PC-9 (cell line): ENCODE measurements at regions not wholly inside any gene's neighbourhood (a gene's known extent, or its start where the extent isn't known, plus 50 kb on each side); places are given as distances from the start of the nearest gene placed in this dataset.
A peak's percentile ranks its signal among the peaks of the same experiment; 100 is the strongest.
"Not testable (repeated sequence)": the region's sequence is repeated elsewhere in the genome, so short reads cannot be mapped to it uniquely, and the experiment has no call there.

Experiments used
- BruUV-seq: library from RNA; stranded (reverse); fragments of 400-500 nt; replicated peaks from 2 replicates; lab custom pipeline; 2021; lab: Mats Ljungman, UMichigan
- CTCF ChIA-PET: fragments of 300-600 bp; sonication (Branson Sonifier 250); formaldehyde crosslinking; loops from one replicate; lab custom pipeline; 2022; ENCODE audit warnings: antibody characterized with exemption; lab: Charles Lee
- POLR2A ChIA-PET: fragments of 300-600 bp; sonication (Branson Sonifier 250); formaldehyde crosslinking; loops from one replicate; lab custom pipeline; 2022; ENCODE audit warnings: antibody characterized with exemption; ENCODE audit not compliant: unreplicated experiment; lab: Charles Lee
- DNase-seq, 2 experiments: peaks; one replicate each; pipeline versions ENCODE4 v3.0.0 to v3.0.0-alpha.2; 2015 to 2022; ENCODE audit warnings: mixed read lengths in 1 of 2
- H2AFZ ChIP-seq: fragments of 200-600 bp; sonication (generic); 2 replicates; pipeline ENCODE4 v1.8.1; 2017; ENCODE audit warnings: antibody characterized with exemption
- H3F3A ChIP-seq: fragments of 200-600 bp; sonication (generic); 2 replicates; pipeline ENCODE4 v1.8.1; 2017; ENCODE audit warnings: antibody characterized with exemption, mild to moderate bottlenecking, low read depth; ENCODE audit not compliant: insufficient read depth
- H3K27ac ChIP-seq: fragments of 200-600 bp; sonication (generic); 2 replicates; pipeline ENCODE4 v1.6.1; 2016; ENCODE audit warnings: mixed run types
- H3K27me3 ChIP-seq: fragments of 200-600 bp; sonication (generic); 2 replicates; pipeline ENCODE4 v1.6.1; 2016; ENCODE audit warnings: low read depth, mixed run types; ENCODE audit not compliant: insufficient read depth
- H3K36me3 ChIP-seq: fragments of 200-600 bp; sonication (generic); 2 replicates; pipeline ENCODE4 v1.6.1; 2016; ENCODE audit warnings: low read depth, mixed run types
- H3K4me1 ChIP-seq: fragments of 200-600 bp; sonication (generic); replicated peaks from 2 replicates; pipeline ENCODE4 v1.6.1; 2016; ENCODE audit warnings: mixed run types; ENCODE audit not compliant: insufficient read depth
- H3K4me2 ChIP-seq: fragments of 200-600 bp; sonication (generic); 2 replicates; pipeline ENCODE4 v1.6.1; 2017; ENCODE audit warnings: mixed run types
- H3K4me3 ChIP-seq: fragments of 200-600 bp; sonication (generic); 2 replicates; pipeline ENCODE4 v1.6.1; 2016; ENCODE audit warnings: mixed run types
- H3K79me2 ChIP-seq: fragments of 200-600 bp; sonication (generic); 2 replicates; pipeline ENCODE4 v1.6.1; 2017; ENCODE audit warnings: low read depth, mixed run types
- H3K9me2 ChIP-seq: fragments of 200-600 bp; sonication (generic); 2 replicates; pipeline ENCODE4 v1.8.1; 2017; ENCODE audit warnings: mild to moderate bottlenecking; ENCODE audit not compliant: insufficient read depth
- H3K9me3 ChIP-seq: fragments of 200-600 bp; sonication (generic); 2 replicates; pipeline ENCODE4 v1.8.1; 2016; ENCODE audit warnings: low read depth; ENCODE audit not compliant: insufficient read depth
- H4K20me1 ChIP-seq: fragments of 200-600 bp; sonication (generic); 2 replicates; pipeline ENCODE4 v1.8.1; 2017; ENCODE audit not compliant: insufficient read depth
- EZH2 ChIP-seq: fragments of 200-600 bp; sonication (generic); IDR thresholded peaks from 2 replicates; pipeline ENCODE4 v1.8.0; 2017; ENCODE audit warnings: antibody characterized with exemption, low read depth
- intact Hi-C: fragments of 100-400 bp; cut with micrococcal nuclease; formaldehyde crosslinking; loops from one replicate; pipeline ENCODE4 v1.10.0; 2022; ENCODE audit not compliant: unreplicated experiment
- TF ChIP-seq, protein P1 (sequence below): fragments of 200-600 bp; sonication (generic); conservative IDR thresholded peaks from 2 replicates; pipeline ENCODE4 v1.6.1; 2017; ENCODE audit warnings: mixed run types, antibody characterized with exemption, mild to moderate bottlenecking, moderate library complexity

DNA sequence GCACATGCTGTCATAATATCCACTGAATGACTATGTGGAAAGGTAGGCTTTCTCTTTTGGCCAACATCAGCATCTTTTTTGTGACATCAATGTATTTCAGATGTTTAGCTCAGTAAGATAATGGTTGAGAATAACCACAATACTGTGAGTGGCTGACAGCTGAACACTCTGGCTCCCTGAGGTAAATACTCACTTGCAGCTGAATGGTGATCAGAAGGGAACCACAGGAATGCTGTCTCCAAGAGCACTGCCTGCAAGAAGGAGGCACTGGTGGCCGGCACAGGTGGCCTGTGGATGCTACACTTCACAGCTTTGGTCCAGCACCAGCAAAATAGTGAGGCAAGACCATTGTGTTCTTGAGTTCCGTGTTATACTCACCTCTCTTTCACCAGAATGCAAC lies 118.7 kb upstream of the PPM1J start:
- Histone ChIP-seq H3K27ac (no peak overlapping the region), H3K4me3 (no peak overlapping the region), H3K4me2 (no peak overlapping the region), H3F3A (peaks cover 15% of the 10 kb centered on the region; the same call in 1 of the 2 replicates), H2AFZ (no peak overlapping the region), H3K27me3 (no peaks in the 10 kb centered on the region), H3K79me2 (no peaks in the 10 kb centered on the region), H4K20me1 (no peaks in the 10 kb centered on the region), H3K36me3 (no peaks in the 10 kb centered on the region), H3K9me2 (no peaks in the 10 kb centered on the region), H3K9me3 (no peaks in the 10 kb centered on the region), H3K4me1 (peaks cover 26% of the 10 kb centered on the region)
- intact Hi-C loops, result no loop called here
- CTCF ChIA-PET, result interaction anchor here (0.6 kb wide), 1 partner anchor 844 kb away, joined by 5 read pairs; no protein-coding TSS in a partner anchor
- no peak for DNase-seq
- TF ChIP-seq, protein P1, sequence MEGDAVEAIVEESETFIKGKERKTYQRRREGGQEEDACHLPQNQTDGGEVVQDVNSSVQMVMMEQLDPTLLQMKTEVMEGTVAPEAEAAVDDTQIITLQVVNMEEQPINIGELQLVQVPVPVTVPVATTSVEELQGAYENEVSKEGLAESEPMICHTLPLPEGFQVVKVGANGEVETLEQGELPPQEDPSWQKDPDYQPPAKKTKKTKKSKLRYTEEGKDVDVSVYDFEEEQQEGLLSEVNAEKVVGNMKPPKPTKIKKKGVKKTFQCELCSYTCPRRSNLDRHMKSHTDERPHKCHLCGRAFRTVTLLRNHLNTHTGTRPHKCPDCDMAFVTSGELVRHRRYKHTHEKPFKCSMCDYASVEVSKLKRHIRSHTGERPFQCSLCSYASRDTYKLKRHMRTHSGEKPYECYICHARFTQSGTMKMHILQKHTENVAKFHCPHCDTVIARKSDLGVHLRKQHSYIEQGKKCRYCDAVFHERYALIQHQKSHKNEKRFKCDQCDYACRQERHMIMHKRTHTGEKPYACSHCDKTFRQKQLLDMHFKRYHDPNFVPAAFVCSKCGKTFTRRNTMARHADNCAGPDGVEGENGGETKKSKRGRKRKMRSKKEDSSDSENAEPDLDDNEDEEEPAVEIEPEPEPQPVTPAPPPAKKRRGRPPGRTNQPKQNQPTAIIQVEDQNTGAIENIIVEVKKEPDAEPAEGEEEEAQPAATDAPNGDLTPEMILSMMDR, result no peak
- TF ChIP-seq EZH2, result no peak
- BruUV-seq, result no TSS peak
- POLR2A ChIA-PET, result interaction anchor here (0.5 to 0.7 kb wide), 3 partner anchors 33 to 209 kb away, joined by 3 to 9 read pairs (median 4); no protein-coding TSS in a partner anchor

DNA sequence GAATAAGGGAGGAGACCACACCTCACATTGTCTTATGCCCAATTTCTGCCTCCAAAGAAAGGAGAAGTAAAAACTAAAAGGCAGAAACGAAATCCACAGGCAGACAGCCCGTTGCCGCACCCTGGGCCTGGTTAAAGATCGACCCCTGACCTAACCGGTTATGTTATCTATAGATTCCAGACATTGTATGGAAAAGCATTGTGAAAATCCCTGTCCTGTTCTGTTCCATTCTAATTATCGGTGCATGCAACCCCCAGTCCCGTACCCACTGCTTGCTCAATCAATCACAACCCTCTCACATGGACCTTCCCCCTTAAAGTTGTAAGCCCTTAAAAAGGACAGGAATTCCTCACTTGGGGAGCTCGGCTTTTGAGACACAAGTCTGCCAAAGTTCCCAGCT lies 117.1 kb upstream of the PPM1J start:
- Histone ChIP-seq H3F3A (peaks cover 12% of the 10 kb centered on the region; the same call in 1 of the 2 replicates), H3K4me1 (peaks cover 19% of the 10 kb centered on the region)
- H2AFZ ChIP-seq, BruUV-seq, H3K4me3 ChIP-seq, H4K20me1 ChIP-seq, H3K9me2 ChIP-seq, intact Hi-C loops, POLR2A ChIA-PET, H3K27me3 ChIP-seq, H3K27ac ChIP-seq, H3K4me2 ChIP-seq, H3K9me3 ChIP-seq, DNase-seq, H3K79me2 ChIP-seq, H3K36me3 ChIP-seq: not testable (repeated sequence)
- CTCF ChIA-PET, result interaction anchor here (0.6 kb wide), 2 partner anchors 105 to 210 kb away, joined by 3 to 4 read pairs; no protein-coding TSS in a partner anchor

DNA sequence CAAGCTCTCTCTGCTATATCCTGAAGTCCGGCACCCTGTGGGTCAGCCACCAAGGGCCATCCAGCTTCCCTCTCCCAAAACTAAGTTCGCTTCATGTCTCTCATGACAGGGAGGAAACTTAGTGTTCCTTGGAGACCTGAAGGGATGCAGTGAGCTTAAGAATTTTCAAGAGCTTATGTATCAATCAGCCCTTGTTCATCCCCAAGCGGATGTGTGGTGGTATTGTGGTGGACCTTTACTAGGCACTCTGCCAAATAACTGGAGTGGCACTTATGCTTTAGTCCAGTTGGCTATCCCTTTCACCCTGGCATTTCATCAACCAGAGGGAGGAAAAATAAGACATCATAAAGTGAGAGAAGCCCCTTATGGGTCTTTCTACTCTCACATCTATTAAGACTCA lies 114.6 kb upstream of the PPM1J start:
- H3K36me3 ChIP-seq, H3K27me3 ChIP-seq, H3F3A ChIP-seq, H3K4me3 ChIP-seq, BruUV-seq, H3K4me1 ChIP-seq, H3K79me2 ChIP-seq, H3K27ac ChIP-seq, H2AFZ ChIP-seq, H3K4me2 ChIP-seq, H4K20me1 ChIP-seq, CTCF ChIA-PET, POLR2A ChIA-PET, H3K9me3 ChIP-seq, intact Hi-C loops, DNase-seq, H3K9me2 ChIP-seq: not testable (repeated sequence)

DNA sequence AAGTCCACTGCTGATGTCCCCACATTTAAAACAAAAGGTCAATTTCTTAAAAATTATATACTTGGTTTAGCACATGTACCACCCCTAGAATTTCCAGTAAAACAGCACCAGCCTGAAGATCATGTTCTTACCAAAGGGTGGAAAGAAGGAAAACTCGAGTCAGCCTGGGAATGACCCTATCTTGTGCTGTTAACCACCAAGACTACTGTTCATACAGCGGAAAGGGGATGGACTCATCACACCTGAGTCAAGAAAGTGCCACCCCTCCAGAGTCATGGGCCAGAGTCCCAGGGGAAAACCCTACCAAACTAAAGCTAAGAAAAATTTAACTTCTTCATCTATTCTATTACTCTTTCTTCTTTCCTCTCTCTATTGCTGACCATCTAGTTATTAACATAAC lies 113.6 kb upstream of the PPM1J start:
- Histone ChIP-seq H3F3A (no peaks in the 10 kb centered on the region), H4K20me1 (no peaks in the 10 kb centered on the region), H3K9me2 (no peaks in the 10 kb centered on the region), H3K27ac (no peak overlapping the region), H2AFZ (no peak overlapping the region), H3K9me3 (no peaks in the 10 kb centered on the region), H3K4me2 (no peak overlapping the region), H3K79me2 (no peaks in the 10 kb centered on the region), H3K4me1 (no peaks in the 10 kb centered on the region), H3K4me3 (no peak overlapping the region), H3K36me3 (no peaks in the 10 kb centered on the region), H3K27me3 (no peaks in the 10 kb centered on the region)
- BruUV-seq, result no TSS peak
- TF ChIP-seq EZH2, result no peak
- TF ChIP-seq, protein P1, result no peak
- intact Hi-C loops, result no loop called here
- ChIA-PET CTCF (no interaction called here), POLR2A (no interaction called here)
- peak in 1 of 2 experiments; percentile 47 for DNase-seq

DNA sequence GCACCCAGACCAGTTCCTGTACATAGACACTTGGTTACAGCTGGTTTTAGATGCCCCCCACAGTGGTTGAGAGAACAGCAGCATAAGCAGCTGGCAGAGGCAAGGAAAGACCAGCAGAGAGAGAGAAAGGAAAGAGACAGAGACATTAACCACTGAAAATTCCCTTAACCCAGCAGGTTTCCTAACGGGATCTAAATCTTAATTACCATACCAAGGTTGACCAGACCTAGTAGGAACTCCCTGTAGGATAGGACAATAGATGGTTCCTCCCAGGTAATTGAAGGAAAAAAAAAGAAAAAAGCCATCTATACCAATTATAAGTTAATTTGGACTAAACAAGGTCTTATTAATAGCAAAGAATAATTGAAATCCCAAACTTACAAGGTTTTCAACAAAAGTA lies 112.3 kb upstream of the PPM1J start:
- H4K20me1 ChIP-seq, POLR2A ChIA-PET, CTCF ChIA-PET, H2AFZ ChIP-seq, H3K4me2 ChIP-seq, H3K27me3 ChIP-seq, DNase-seq, H3K9me2 ChIP-seq, H3K4me3 ChIP-seq, H3F3A ChIP-seq, H3K4me1 ChIP-seq, intact Hi-C loops, H3K9me3 ChIP-seq, BruUV-seq, H3K36me3 ChIP-seq, H3K27ac ChIP-seq, H3K79me2 ChIP-seq: not testable (repeated sequence)
